GM18520 (cell line): ENCODE measurements at regions not wholly inside any gene's neighbourhood (a gene's known extent, or its start where the extent isn't known, plus 50 kb on each side); places are given as distances from the start of the nearest gene placed in this dataset.

ENCODE experiments used
- ATAC-seq: cut with Tn5 transposase; IDR thresholded peaks from one replicate; pipeline ENCODE4 v1.9.1; 2021; ENCODE audit not compliant: unreplicated experiment

- ATAC-seq, result no peak
These were observed 106.6 kb downstream of the VEGFA start for GRCh38 chr6:43876602-43877001.

- no peak for ATAC-seq
These were observed 106.0 kb downstream of the VEGFA start for GRCh38 chr6:43875849-43876572.

- ATAC-seq, result no peak
These were observed 105.0 kb downstream of the VEGFA start for GRCh38 chr6:43874814-43875590.

- ATAC-seq, result no peak
These were observed 104.0 kb downstream of the VEGFA start for GRCh38 chr6:43873806-43874714.

GRCh38 chr6:43871933-43872332, 101.9 kb downstream of the VEGFA start:
- ATAC-seq, result no peak

GRCh38 chr6:43871284-43871683, 101.3 kb downstream of the VEGFA start:
- ATAC-seq, result no peak

GRCh38 chr6:43870660-43871061, 100.7 kb downstream of the VEGFA start:
- ATAC-seq, result no peak

GRCh38 chr6:43869792-43870659, 100.0 kb downstream of the VEGFA start:
- no peak for ATAC-seq

- ATAC-seq, result no peak
These were observed 99.2 kb downstream of the VEGFA start for GRCh38 chr6:43869079-43869710.

- no peak for ATAC-seq
These were observed 98.5 kb downstream of the VEGFA start for GRCh38 chr6:43868467-43868866.

GRCh38 chr6:43867996-43868395, 98.0 kb downstream of the VEGFA start:
- no peak for ATAC-seq

- ATAC-seq, result no peak
These were observed 97.2 kb downstream of the VEGFA start for GRCh38 chr6:43867246-43867645.

- ATAC-seq, result no peak
These were observed 96.1 kb downstream of the VEGFA start for GRCh38 chr6:43865932-43866645.

- no peak for ATAC-seq
These were observed 95.1 kb downstream of the VEGFA start for GRCh38 chr6:43865086-43865485.

GRCh38 chr6:43862925-43863324, 92.9 kb downstream of the VEGFA start:
- ATAC-seq, result no peak

- no peak for ATAC-seq
These were observed 91.3 kb downstream of the VEGFA start for GRCh38 chr6:43861212-43861894.

GRCh38 chr6:43860285-43860684, 90.3 kb downstream of the VEGFA start:
- ATAC-seq, result no peak

GRCh38 chr6:43859213-43859612, 89.2 kb downstream of the VEGFA start:
- no peak for ATAC-seq
